Ramos (cell line): ENCODE measurements at regions not wholly inside any gene's neighbourhood (a gene's known extent, or its start where the extent isn't known, plus 50 kb on each side); places are given as distances from the start of the nearest gene placed in this dataset.

Experiments used
- in situ Hi-C: fragments of 300-500 bp; cut with MboI; formaldehyde crosslinking; loops from one replicate; pipeline ENCODE4 v1.14.3; 2022; ENCODE audit warnings: low sequenced_read_pairs; ENCODE audit not compliant: unreplicated experiment

DNA sequence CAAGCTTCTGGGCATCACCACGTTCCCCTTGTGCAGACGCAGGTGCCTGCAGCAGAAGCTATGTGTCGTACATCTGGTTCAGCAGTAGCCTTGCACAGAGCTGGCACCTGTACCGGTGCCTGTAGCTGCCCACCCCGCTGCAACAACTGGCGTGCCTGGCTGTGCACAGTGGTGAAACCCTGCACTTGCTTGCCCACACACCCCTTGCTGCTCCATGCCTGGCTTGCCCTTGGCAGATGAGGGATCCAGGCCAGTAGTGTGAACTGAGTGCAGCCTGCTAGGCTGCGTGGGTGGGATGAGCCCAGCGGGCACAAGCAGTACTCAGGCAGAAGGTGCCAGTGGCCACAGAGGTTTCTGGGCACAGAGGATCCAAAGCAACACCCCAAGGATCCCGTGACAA, 528.4 kb downstream of the PPARGC1A start:
- in situ Hi-C loops, result no loop called here

DNA sequence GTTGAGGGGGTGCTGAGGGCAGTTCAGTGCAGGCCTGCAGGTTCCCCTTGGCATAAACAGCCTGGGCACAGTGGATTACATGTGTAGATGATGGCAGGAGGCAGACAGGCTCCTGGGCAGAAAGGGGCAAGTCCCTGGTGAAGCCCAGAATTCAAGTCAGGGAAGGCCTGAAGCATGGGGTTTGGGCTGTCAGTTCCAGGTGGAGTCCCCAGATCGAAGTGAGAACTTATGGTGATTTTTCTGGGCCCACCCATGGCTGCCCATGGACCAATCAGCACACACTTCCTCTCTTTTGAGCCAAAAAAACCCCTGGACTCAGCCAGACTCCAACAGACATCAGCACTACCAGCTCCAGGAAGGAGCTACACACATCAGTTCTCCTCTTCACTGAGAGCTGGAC, 529.1 kb downstream of the PPARGC1A start:
- in situ Hi-C loops, result no loop called here

DNA sequence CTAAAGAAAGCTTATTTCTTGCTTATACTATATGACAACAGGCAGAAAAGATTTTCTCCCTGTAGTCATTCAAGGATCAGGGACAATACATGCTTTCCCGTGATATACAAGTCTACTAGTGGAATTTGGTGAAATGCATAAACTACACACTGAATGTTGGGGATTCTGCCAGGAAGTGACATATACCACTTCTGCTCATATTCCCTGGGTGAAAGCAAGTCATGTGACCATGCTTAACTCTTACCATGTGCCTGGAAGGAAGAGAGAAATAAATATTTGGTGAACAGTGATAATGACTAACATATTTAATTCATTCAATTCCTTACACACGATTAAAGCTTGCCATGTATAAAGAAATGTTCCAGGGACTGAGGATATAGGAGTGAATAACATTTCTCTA, 534.6 kb downstream of the PPARGC1A start:
- in situ Hi-C loops, result no loop called here

DNA sequence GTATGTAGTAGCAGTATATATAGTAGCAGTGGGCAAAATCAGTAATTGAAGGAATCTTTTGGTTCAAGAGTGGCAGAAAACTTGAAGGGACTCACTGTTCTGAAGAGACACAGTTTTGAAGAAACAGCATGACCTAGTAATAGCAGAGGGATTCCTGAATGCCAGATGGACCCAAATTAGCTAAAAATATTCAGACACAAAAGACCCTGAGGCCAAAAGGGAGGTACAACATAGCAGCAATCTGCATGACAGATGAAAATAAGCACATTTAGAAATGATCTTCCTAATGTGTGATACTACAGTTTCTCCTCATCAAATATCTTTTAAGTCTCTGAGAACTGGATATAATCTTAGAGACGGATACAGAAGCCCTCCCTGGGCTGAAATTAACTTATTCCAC, 536.6 kb downstream of the PPARGC1A start:
- in situ Hi-C loops, result no loop called here

DNA sequence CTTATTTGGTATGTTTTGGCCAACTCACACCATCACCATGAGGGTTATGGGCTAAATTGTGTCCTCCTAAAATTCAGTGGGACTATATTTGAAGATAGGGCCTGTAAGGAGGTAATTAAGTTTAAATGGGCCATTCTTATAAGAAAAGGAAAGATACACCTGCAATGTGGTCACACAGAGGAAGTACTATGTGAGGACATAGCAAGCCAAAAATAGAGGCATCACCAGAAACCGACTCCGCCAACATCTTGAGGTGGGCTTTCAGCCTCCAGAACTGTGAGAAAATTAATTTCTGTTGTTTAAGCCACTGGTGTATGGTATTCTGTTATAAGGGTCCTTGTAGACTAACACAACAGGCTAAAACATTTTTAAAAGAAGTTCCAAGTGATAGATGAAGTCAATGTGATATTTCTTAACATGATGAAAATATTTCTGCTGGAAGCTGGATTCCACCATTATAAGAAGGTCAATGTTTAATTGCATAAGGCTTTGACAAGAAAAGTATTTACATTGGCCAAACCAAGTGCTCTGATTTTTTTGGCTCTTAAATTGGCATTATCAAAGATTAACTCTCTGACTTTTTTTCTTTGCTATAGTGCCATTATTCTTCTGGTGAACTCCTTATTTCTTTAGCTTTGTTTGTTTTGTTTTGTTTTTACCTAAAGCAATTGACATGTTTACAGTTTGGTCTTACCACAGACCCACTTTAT, 540.9 kb downstream of the PPARGC1A start:
- in situ Hi-C loops, result no loop called here

DNA sequence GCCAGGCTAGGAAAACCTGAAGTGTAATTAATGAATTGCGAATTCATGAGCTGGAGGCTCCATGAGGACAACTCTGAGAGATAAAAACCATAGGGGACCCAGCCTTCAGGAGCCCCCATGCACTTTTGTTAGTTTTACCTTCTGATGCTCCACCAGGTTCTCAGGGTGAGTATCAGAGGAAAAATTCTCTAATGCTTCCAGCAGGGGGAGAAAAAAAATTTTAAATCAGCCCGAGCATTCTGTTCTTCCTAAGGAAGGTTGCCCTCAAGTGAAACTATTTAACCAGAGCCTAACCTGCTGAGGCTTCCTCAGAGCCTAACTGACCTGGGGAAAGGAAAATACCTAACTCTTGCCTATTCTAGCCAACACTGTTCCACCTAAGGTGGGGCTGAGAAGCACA, 552.6 kb downstream of the PPARGC1A start:
- in situ Hi-C loops, result no loop called here

DNA sequence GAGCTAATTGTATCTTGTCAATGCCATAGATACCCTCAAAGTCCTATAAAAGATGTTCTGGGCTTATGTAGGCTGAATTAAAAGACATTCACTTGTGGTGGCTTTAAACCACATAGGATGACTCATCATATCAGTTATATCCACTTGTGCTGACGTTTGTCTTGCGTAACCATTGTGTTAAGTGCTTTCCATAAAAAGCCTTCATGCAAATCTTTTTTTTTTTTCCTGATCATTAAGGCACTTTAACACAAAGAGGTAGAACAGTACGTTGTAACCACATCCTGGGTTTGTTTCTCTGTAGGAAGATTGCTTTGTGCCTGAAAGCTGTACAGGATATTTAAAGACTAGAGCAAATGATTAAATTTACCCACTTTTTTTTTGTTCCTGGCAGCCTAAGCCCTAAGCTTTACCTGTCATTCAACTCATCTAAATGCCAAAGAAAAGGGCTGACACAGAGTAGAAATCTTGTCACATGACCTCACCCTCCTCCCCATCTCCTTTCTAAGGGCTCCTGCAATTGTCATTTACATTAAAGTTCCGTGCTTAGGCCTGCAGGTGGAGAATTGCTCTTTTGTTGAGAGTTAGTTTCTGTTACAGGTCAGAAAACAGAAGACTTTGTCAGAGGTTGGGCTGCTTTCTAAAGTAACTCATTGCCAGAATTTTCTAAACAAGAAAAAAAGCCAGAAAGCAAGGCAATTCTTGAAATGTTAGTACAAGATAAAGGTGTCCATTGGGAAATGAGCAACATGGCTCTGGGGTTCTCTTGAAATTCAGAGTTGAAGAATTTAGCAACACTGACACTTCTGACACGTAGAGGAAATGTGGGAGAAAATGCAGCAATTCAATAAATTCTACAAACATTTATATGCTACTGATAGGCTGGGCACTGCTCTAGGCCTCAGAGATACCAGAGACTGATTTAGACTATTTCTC, 555.6 kb downstream of the PPARGC1A start:
- in situ Hi-C loops, result no loop called here

DNA sequence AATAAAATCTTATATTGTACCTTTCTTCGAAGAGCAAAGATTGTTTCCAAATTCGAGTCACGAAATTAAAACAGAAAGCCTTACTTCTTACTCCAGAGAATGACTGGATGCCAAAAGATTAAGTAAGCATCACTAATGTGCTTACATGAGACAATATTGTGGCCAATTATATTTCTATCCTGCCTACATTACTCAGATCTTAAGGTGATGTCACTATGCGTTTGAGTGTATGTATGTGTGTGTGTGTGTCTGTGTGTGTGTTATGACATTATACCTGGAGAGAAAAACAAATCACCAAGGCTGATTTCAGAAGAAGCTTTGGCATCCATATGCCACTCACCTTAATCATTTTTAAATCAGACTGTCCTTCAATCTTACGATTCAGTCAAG, 556.3 kb downstream of the PPARGC1A start:
- in situ Hi-C loops, result no loop called here

DNA sequence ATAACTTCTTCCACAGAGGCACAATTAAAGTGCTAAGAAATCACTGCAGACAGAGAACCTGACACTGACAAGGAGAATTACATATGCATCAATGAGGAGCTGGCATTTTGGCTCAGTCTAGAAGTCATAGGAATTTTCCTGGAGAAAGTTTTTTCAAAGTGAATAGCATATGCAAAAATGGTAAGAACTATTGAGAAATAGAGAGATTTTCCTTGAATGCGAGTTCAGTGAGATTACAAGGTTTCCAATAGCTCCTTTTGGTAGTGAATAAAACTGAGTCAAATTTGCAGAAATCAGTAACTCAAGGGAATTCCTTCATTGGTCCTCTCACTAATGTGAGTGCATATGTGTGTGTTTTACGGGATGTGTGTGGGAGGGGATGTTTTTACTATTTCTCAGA, 557.5 kb downstream of the PPARGC1A start:
- in situ Hi-C loops, result no loop called here

DNA sequence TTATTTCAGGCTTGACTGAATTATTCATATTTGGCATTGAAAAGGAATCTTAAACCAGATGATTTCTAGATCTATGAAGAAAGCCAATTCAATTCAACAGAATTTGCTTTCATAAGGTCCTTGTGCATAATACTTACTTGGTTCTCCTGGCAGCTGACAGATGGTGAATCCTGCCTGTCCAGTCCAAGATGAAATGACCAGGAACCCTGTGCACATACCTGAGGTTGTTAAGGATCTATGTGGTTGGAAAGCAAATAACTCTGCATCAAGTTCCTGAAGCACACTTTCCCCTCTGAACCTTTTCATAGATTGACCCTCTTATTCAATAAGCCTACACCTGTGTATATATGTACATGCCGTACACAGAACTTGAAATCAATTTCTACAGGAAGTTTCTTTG, 562.7 kb downstream of the PPARGC1A start:
- in situ Hi-C loops, result no loop called here

DNA sequence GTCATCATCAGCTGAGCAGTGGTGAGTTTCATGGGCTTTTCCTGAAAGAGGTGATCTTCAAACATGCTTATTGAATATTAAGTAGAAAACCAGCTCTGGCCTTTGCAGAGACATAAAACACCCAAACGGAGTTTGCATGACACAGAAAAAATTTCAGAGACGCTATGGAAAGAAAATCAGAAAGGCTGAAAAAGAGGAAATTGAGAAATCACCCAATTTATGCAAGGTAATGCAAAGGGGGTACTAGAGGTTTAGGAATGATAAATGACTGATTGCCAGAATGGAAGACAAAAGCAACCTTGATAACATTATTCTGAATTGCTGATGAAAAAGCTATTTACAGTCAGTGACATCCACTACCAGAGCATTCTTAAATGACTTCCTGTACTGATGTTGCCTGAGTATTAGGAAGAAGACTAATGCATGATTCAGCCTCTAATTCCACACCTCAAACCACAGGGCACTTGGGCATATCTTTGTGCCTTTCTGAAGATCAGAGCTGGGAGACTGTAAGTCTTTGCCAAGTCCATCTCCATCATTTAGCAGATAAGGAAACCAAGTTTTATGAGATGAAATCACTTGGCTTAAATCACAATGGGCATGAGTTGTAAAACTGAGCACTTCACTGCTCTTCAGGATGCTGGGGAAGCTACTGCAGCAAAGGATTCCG, 565.7 kb downstream of the PPARGC1A start:
- in situ Hi-C loops, result no loop called here

DNA sequence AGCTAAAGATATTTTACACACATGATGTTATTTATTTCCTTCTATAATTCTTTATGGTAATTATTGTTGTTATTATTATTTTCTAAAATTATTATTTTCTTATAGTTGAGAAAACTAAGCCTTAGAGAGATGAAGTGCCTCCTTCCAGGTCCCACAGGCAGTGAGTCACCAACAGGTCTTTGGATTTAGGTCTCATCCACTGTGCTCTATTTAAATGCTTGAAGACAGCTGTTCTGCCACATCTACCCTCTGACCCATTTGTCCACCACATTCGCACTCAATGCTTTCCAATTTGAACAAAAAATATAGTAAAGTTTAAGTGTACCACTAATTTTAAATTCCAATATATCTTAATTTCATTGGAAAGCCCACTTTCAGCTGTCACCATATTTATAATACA, 566.4 kb downstream of the PPARGC1A start:
- in situ Hi-C loops, result no loop called here

DNA sequence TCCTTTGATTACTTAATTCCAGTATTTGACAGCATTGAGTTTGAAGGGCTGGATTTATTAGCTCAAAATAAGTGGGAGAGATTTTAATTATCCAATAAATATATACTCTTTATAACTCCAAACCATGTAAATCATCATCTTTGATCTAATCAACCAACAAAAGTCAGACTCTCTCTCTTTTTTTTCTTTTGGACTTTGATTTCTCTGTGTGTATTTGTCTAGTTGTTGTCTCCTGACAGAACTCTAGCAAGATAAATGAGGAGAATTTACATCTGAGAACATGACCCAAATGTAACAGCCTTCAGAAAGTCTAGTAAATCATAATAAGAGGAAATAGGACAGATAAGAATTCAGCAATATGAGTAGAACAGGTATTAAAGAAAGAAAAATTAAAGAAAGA, 567.1 kb downstream of the PPARGC1A start:
- in situ Hi-C loops, result no loop called here

DNA sequence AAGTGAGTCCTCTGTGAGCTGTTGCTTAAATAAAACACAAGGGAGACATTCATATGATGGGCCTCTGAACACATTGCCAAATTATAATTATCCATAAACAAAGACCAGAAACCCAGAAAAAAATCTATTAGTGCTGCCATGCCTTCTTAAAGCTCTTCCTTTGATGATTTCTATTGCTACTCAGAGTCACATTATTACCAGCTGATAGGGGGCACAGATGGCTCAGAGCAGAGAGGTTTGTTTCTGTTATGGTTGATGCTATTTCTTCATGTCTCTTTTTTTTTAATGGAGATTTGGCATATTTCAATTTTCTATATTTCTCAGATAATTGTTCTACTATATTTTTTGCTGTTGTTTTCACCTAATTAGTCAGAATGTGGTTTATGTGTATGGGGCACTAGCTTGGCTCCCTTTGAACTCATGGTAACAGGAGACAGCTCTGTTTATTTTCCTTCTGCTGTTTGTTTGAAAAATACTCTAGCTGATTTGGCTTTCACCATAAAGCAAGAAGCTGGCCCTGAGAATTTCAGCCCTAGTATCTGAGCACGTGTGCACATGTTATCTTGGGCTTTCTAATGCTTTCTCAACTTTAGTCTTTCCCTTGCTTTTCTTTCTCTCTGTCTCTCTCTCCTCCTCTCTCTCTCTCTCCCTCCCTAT, 568.8 kb downstream of the PPARGC1A start:
- in situ Hi-C loops, result no loop called here

DNA sequence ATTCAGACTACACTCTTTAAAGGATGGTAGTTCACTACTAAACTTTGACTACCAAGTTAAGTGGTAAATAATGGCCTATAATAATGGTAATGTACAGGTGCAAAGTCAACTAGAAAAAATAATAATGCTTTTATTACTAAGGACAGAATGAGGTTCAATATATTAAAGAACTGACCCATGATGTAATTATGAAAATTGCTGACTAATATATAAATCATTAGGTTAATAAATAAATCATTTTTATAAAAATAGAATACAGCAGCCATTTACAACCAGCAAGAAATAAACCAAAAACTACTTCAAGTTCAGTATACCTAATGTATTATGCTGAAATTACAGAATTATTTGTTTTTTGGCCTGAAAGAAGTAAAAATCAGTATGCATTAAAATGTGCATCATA, 577.2 kb downstream of the PPARGC1A start:
- in situ Hi-C loops, result no loop called here

DNA sequence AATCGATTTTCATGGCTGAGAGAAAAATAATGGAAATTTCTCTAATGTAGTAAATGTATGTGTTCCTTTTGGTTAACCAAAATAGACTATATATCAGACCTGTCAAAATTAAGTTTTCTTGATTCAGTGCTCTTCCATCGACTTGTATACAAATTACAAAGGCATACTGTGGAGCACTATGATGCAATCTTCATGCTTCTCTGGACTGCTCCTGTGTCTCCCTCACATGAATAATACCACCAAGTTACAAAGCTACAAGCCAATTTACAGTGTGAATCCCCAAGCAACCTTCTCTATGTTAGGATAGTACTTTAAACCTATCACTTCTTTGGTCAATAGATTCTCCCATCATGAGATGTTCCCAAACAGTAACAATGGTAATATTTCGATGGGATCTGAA, 577.9 kb downstream of the PPARGC1A start:
- in situ Hi-C loops, result no loop called here

DNA sequence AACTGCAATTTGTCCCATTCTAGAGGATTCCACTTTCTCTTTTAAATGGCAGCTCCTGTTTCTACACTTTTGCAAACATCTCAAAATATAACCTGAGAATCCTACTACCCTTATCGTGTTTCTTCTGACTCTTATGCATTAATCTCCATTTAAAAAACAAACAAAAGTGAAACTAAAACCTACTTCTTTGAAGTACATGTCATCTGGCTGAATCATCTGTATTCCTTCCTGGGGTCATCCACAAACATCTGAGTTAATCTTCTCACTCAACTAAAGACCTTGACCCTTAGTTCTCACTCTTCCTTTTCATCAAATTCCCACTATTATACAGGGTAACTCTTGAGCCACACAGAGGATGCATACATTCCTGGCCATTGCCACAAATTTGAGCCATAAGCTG, 584.8 kb downstream of the PPARGC1A start:
- in situ Hi-C loops, result no loop called here

DNA sequence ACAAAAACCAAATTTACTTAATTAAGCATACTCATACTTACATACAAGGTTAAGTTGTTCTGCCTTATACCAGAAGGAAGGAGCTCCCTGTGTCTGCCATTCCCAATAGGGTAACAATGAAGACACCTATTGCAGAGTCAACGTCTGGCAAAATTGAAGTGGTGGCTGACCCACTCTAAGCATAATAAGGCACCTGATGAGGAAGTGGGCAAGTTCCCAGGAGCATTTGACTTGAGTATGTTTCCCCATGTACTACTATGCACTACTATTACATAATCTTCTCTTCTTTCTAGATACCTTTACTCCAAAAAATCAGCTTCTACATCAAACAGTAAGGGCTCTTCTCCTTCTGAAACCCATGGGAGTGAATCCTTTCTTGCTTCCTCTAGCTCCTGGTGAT, 591.5 kb downstream of the PPARGC1A start:
- in situ Hi-C loops, result no loop called here

DNA sequence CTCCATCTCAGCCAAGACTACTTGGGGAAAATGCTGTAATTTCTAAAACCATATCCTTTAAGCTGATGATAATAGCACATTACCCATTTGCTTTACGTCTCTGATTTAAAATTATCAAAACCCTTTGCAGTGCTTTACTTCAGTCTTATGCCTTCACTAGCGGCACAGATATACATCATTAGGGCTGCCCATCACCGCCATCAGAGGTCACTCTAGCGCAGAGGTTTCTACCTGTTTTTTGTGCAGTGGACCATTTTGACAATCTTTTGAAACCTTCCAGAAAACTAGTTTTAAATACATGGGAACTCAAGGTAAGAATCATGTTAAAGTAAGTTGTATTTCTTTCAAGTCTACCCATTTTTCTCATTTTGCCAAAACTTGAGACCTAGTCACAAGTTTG, 592.5 kb downstream of the PPARGC1A start:
- in situ Hi-C loops, result no loop called here

DNA sequence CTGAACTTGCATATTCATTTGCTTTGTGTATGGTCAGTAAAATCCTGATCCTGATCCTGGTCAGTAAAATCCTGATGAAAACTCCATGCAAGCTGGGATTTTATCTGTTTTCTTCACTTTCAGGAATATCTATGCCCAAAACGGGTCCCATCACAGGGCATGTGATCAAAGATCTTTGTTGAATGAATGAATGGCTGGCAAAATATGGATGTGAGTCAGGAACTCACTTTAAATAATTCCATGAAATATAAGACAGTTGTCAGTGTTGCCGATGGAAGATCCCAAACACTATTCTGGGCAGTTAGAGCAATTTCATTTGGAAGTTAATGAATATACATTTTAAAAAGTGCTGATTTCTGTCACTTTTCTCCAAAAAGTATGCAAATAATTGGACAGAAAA, 598.4 kb downstream of the GBA3 start:
- in situ Hi-C loops, result no loop called here

DNA sequence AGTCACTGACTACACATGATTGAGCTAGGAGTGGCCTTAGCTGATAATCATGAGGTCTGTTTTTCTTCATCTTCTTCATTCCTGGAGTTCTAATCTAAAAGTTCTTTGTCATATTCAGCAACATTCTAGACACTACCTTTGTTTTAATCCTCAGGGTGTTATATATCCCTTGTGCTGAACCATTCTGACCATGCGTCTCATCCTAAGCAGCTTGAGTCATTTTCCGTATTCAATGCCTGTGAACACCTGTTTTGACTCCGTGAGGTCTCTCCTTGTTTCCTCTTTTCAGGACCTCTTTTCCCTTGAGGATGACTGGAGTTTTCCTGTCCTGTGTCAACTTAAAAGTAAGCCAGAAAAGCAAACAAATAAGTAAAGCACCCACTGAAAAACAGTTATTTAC, 597.9 kb downstream of the GBA3 start:
- in situ Hi-C loops, result no loop called here
